Bronchial epithelial cell (primary cell): ENCODE measurements at regions not wholly inside any gene's neighbourhood (a gene's known extent, or its start where the extent isn't known, plus 50 kb on each side); places are given as distances from the start of the nearest gene placed in this dataset.
A peak's percentile ranks its signal among the peaks of the same experiment; 100 is the strongest.

Source experiments
- DNase-seq: peaks from one replicate; pipeline ENCODE4 v3.0.0-alpha.2; 2010; ENCODE audit warnings: low read depth
- FAIRE-seq: peaks from 2 replicates; lab custom pipeline; 2011; peaks lifted over from hg19 to GRCh38; lab: Jason Lieb, UNC
- H3K27me3 ChIP-seq: 2 replicates; pipeline ENCODE4 v1.5.1; 2011; ENCODE audit warnings: low read length; ENCODE audit not compliant: control insufficient read depth, insufficient read depth
- H3K36me3 ChIP-seq: 2 replicates; pipeline ENCODE4 v1.5.1; 2011; ENCODE audit warnings: low read length; ENCODE audit not compliant: control insufficient read depth, insufficient read depth
- H3K4me3 ChIP-seq: 2 replicates; pipeline ENCODE4 v1.5.1; 2011; ENCODE audit warnings: mild to moderate bottlenecking, low read depth, low read length, control low read depth
- TF ChIP-seq, protein P1 (sequence below): IDR thresholded peaks from 2 replicates; pipeline ENCODE4 v1.5.1; 2011; ENCODE audit warnings: mild to moderate bottlenecking, moderate library complexity, low read length, control low read depth, inconsistent platforms; ENCODE audit not compliant: insufficient read depth, severe bottlenecking

DNA sequence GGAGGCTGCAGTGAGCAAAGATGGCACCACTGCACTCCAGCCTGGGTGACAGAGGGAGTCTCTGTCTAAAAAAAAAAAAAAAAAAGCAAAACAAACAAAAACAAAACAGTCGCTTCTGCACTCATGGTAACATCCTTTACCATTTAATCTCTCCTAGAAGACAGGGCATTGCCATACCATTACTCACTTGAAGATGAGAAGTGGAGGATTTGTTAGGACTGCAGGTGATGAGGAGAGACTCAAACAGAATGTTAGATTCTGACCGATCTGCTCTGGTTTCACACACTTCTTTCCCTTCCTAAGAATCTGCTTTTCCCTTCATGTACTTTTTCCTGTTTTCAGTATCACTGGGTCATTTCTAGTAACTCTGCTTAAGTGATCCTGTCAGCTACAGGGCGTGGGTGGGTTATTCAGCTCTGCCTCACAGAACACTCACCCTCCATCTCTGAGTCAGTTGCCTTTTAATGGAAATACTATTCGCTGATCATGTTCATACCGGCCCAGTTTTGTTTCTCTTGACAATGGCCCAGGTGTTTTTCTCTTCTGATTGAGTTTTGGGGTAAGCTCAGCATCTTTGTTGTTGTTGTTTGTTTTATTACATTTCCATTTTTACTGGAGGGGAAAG, 148.0 kb upstream of the ERG start:
- H3K36me3 ChIP-seq = no peaks in the 10 kb centered on the region
- H3K4me3 ChIP-seq = no peak overlapping the region
- TF ChIP-seq, protein P1, sequence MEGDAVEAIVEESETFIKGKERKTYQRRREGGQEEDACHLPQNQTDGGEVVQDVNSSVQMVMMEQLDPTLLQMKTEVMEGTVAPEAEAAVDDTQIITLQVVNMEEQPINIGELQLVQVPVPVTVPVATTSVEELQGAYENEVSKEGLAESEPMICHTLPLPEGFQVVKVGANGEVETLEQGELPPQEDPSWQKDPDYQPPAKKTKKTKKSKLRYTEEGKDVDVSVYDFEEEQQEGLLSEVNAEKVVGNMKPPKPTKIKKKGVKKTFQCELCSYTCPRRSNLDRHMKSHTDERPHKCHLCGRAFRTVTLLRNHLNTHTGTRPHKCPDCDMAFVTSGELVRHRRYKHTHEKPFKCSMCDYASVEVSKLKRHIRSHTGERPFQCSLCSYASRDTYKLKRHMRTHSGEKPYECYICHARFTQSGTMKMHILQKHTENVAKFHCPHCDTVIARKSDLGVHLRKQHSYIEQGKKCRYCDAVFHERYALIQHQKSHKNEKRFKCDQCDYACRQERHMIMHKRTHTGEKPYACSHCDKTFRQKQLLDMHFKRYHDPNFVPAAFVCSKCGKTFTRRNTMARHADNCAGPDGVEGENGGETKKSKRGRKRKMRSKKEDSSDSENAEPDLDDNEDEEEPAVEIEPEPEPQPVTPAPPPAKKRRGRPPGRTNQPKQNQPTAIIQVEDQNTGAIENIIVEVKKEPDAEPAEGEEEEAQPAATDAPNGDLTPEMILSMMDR = no peak
- DNase-seq (peak; percentile 99), FAIRE-seq (peak; percentile 68)
- H3K27me3 ChIP-seq = no peaks in the 10 kb centered on the region

DNA sequence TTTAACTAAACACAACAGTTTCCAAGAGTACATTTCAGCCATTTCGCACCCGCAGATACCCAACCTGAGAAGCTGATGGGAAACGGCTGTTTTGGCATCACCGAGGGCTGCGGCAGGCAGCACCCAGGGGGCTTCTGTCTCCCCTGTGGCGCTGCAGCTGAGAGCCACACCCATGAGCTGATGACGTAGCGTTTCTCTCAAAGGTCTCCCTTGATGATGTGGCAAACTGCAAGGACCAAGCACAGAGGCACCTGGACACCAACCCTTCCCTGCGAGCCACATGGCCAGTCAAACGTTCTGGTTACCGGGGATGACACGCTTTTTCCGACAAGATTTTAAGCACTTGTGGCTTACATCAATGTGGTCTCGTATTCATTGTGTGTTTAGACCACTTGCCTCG, 150.8 kb upstream of the ERG start:
- Histone ChIP-seq H3K4me3 (no peak overlapping the region), H3K27me3 (no peaks in the 10 kb centered on the region), H3K36me3 (no peaks in the 10 kb centered on the region)
- DNase-seq (no peak), FAIRE-seq (no peak)
- TF ChIP-seq, protein P1 = no peak

GRCh38 chr21:38651570-38651969, 153.3 kb upstream of the ERG start:
- FAIRE-seq (no peak), DNase-seq (no peak)
- Histone ChIP-seq H3K27me3 (peaks cover 2% of the 10 kb centered on the region), H3K36me3 (no peaks in the 10 kb centered on the region), H3K4me3 (no peak overlapping the region)
- TF ChIP-seq, protein P1 = no peak

- DNase-seq = no peak
- TF ChIP-seq, protein P1 = no peak
- peaks cover 2% of the 10 kb centered on the region for H3K27me3 ChIP-seq
- no peak overlapping the region for H3K4me3 ChIP-seq
- no peaks in the 10 kb centered on the region for H3K36me3 ChIP-seq
- no peak for FAIRE-seq
These were observed 153.3 kb upstream of the ETS2 start for GRCh38 chr21:38652396-38652795.

DNA sequence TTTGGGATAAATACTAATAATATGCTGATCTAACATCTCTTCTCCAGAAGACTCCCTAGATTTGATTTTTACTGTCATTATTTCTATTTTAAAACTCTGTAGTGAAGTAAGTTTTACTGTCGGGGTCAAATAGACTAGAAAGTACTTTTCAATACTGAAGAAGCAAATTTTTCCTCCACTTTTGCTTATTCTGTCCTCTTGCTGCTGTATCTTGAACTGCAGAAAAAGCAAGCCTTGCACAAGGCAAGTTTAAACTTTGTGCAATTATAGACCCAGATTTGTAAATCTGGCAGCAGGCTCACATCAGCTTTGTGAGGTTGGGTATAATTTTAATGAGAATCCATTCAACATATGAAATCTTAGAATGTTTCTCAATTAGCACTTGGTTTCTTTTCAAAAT, 151.1 kb upstream of the ETS2 start:
- Histone ChIP-seq H3K36me3 (no peaks in the 10 kb centered on the region), H3K27me3 (peaks cover 7% of the 10 kb centered on the region), H3K4me3 (no peak overlapping the region)
- DNase-seq (no peak), FAIRE-seq (no peak)
- TF ChIP-seq, protein P1 = no peak

- Histone ChIP-seq H3K4me3 (no peak overlapping the region), H3K36me3 (no peaks in the 10 kb centered on the region), H3K27me3 (peaks cover 8% of the 10 kb centered on the region)
- TF ChIP-seq, protein P1 = no peak
- no peak for FAIRE-seq
- DNase-seq = no peak
These were observed 147.2 kb upstream of the ETS2 start for GRCh38 chr21:38658511-38658910.
